Kidney epithelial cell (primary cell): ENCODE measurements at regions not wholly inside any gene's neighbourhood (a gene's known extent, or its start where the extent isn't known, plus 50 kb on each side); places are given as distances from the start of the nearest gene placed in this dataset.
A peak's percentile ranks its signal among the peaks of the same experiment; 100 is the strongest.

Experiments used
- DNase-seq: peaks from one replicate; pipeline ENCODE4 v3.0.0-alpha.2; 2010; ENCODE audit warnings: low read depth
- H3K27me3 ChIP-seq: 2 replicates; pipeline ENCODE4 v1.6.0; 2011; ENCODE audit warnings: low read length; ENCODE audit not compliant: control insufficient read depth, insufficient read depth
- H3K36me3 ChIP-seq: 2 replicates; pipeline ENCODE4 v1.5.1; 2011; ENCODE audit warnings: low read length; ENCODE audit not compliant: control insufficient read depth, insufficient read depth
- H3K4me3 ChIP-seq: 2 replicates; pipeline ENCODE4 v1.5.1; 2011; ENCODE audit warnings: low read depth, mild to moderate bottlenecking, control low read depth, low read length
- CTCF ChIP-seq: IDR thresholded peaks from 2 replicates; pipeline ENCODE4 v1.5.1; 2011; ENCODE audit warnings: mild to moderate bottlenecking, moderate library complexity, low read length, control low read depth, inconsistent platforms; ENCODE audit not compliant: insufficient read depth, poor library complexity, severe bottlenecking

- DNase-seq: no peak
- H3K36me3 ChIP-seq: no peaks in the 10 kb centered on the region
- H3K27me3 ChIP-seq: no peaks in the 10 kb centered on the region
- TF ChIP-seq CTCF: no peak
- H3K4me3 ChIP-seq: no peak overlapping the region
These were observed 64.4 kb upstream of the HECTD2 start for GRCh38 chr10:91345716-91346115.

GRCh38 chr10:91347529-91347928 is 62.6 kb upstream of the HECTD2 start:
- Histone ChIP-seq H3K27me3 (no peaks in the 10 kb centered on the region), H3K36me3 (no peaks in the 10 kb centered on the region), H3K4me3 (no peak overlapping the region)
- TF ChIP-seq CTCF: no peak
- DNase-seq: no peak

- Histone ChIP-seq H3K36me3 (no peaks in the 10 kb centered on the region), H3K4me3 (no peak overlapping the region), H3K27me3 (no peaks in the 10 kb centered on the region)
- TF ChIP-seq CTCF: no peak
- DNase-seq: peak; percentile 61
These were observed 60.8 kb upstream of the HECTD2 start for GRCh38 chr10:91349381-91349780.

- Histone ChIP-seq H3K27me3 (no peaks in the 10 kb centered on the region), H3K36me3 (no peaks in the 10 kb centered on the region), H3K4me3 (no peak overlapping the region)
- no peak for TF ChIP-seq CTCF
- no peak for DNase-seq
These were observed 59.5 kb upstream of the HECTD2 start for GRCh38 chr10:91350651-91351081.

GRCh38 chr10:91352760-91353159 is 57.4 kb upstream of the HECTD2 start:
- no peaks in the 10 kb centered on the region for H3K27me3 ChIP-seq
- H3K36me3 ChIP-seq: no peaks in the 10 kb centered on the region

More at GRCh38 chr10:91352760-91353159, 57.4 kb upstream of the HECTD2 start:
- H3K4me3 ChIP-seq: no peak overlapping the region
- DNase-seq: no peak
- TF ChIP-seq CTCF: no peak
